NCI-H1694 treated with DMSO at 0.1 percent for 48 hours (cell line): ENCODE measurements at regions not wholly inside any gene's neighbourhood (a gene's known extent, or its start where the extent isn't known, plus 50 kb on each side); places are given as distances from the start of the nearest gene placed in this dataset.

Experiments
- DNase-seq: peaks from one replicate; lab custom pipeline; 2025; lab: John Stamatoyannopoulos, UW

DNA sequence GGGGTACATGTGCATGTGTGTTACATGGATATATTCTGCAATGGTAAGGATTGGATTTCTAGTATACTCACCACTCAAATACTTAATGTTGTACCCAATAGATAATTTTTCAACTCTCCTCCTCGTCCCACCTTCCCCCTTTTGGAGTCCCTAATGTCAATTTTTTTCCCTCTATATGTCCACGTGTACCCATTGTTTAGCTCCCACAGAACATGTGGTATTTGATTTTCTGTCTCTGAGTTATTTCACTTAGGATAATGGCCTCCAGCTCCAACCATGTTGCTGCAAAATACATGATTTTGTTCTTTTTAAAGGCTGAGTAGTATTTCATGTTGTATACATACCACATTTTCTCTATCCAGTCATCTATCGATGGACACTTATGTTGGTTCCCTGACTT is 97.2 kb upstream of the TMTC1 start:
- DNase-seq = no peak

DNA sequence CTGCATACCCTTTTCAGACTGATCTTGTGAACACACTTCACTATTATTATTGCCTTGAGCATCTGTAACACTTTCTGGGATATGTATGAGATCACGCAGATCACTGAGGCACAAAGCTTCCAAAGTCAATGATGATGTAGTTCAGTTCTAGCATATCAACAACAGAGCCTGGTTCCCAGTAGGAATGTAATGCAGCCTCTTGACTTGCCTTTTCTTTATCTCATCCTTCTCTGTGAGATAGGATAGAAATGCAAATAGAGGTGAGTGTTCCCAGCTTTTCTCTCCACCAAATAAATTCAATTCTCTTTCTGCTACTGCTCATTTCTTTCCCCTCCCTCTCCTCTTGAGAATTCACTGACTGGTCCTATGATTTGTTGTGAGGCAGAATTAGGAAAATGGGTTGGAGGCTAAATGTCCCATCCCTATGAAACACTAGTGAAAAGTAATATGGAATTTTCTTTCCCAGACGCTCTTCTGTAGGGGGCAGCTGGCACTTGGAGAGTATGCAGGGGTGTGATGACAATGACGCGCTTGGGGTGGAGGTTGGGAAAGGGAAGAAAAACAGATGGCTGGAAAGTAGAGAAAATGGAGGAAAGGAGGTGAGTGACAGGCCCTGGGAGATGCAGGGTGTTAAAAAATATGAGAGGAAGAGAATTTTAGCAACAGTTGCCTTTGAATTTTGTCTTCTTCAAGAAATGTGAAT is 96.0 kb upstream of the TMTC1 start:
- DNase-seq = no peak

DNA sequence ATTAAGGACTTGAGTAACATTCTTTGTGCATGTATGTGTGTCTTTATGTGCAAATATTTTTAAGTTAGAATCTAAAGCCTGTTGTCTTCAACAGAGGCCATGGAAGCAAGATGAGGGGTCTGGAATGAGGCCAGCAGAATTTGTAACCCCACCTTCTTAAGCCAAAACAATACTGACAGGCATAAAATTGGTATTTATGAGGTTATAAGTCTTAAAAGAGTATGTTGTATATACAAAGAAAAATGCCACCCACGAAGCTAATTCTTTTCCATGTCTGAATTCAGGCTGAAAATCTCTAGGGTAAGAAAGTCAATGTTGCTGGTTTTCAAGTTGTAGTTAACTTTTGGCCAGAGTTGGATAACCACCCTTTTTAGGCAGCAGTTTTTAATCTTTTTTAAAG is 86.2 kb upstream of the TMTC1 start:
- no peak for DNase-seq

DNA sequence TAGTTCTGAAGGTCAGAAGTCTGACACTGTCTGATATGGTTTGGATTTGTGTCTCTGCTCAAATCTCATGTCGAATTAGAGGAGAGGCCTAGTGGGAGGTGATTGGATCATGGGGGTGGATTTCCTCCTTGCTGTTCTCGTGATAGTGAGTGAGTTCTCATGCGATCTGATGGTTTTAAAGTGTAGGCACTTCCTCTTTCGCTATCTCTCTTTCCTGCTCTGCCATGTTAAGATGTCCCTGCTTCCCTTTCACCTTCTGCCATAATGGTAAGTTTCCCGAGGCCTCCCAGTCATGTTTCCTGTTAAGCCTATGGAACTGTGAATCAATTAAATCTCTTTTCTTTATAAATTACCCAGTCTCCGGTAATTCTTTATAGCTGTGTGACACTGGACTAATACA is 84.1 kb upstream of the TMTC1 start:
- no peak for DNase-seq

DNA sequence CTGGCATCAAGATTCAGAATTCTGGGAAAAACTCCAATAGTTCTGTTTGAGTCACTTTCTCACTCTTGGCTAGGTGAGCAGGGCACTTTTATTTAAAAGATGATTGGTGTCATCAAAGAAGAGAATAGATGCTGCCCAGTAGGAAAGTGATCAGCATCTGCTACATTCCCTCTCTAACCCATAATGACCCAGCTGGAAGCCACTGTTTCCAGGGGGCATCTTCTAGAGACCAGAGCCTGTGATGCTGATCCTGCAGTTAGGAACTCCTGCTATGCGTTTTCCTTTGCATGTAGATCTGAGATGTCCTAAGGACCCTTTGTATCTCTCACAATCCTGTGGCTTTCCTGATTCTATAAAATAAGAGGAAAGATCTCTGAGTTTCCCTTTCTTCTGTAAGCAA is 79.9 kb upstream of the TMTC1 start:
- DNase-seq = no peak

DNA sequence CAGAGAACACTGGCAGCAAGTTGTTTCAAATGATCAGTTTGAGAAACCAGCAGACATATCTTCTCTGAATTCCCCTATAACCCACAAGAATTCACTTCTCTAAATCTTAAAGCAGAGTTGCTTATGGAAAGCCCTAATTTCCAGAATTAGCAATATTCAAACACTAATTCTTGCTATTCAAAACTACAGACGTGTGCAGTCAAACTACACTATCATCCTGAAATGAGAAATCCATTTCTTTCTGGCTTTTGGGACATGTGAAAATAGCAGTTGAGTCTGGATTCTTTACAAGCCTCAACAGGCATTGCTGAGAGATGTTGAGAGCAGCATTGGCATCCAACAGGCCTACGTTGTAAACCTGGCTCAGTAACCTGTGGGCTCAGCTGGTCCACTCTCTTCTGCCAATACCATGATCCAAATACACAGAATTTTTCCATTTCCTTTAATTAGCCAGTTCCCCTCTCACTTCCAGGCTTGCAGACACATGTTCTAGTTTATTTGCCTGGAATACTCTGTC is 74.6 kb upstream of the TMTC1 start:
- DNase-seq = peak; percentile 84

DNA sequence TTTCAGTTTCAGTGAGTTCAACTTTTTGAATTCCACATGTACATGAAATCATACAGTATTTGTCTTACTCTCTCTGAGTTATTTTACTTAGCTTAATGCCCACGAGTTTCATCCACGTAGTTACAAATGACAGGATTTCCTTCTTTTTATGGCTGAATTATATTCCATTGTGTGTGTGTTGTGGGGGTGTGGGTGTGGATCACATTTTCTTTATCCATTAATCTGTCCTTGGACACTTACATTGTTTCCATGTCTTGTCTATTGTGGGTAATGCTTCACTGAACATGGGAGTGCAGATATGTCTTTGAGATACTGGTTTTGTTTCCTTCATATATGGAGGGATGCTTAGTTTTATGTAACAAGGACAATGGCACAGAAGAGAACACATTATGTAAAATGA is 63.5 kb upstream of the TMTC1 start:
- no peak for DNase-seq

DNA sequence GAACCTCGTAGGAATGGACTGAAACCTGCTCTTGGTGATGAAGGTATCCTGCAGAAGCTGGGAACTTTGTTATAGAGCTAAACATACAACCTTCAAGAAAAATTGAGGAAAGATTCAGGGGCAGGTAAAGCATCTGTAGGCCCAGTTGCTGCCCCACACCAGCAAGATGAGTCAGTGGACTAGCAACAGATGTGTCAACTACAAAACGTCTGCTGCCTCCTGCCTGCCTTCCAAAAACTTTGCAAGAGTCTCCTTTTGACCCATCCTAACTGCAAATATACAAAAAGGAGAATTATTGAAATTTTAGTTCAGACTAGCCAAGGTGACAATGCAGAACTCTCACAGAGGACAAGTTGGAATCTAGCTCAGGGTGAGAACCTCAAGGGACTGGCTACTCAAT is 60.9 kb upstream of the TMTC1 start:
- DNase-seq = no peak

DNA sequence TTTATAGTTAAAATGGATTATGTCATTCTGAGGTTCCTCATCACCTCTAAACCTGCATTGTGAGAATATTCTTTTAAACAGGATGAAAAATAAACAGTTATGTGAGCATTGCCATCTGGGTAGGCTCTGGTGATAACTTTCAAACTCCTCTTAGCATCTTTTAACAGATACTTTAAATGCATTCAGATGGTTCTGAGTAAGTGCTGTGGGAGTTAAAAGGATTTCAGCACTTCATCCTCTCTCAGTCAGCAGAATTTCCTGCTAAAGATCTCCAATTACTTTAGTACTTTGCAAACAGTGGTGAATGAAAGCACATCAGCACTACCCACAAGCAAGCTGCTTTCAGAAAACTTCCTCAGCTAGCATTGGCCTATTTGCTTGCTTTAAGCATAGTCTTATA is 59.3 kb upstream of the TMTC1 start:
- no peak for DNase-seq

DNA sequence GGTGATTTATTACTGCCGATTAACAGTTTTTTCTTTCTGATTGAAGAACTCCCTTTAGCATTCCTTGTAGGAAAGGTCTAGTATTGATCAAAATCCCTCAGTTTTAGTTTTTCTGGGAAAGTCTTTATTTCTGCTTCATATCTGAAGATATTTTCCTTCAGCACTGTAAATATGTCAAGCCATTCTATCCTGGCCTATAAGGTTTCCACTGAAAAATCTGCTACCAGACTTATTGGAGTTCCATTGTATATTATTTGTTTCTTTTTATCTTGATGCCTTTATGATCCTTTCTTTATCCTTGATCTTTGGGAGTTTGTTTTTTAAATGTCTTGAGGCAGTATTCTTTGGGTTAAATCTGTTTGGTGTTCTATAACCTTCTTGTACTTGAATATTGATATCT is 55.0 kb upstream of the TMTC1 start:
- DNase-seq = no peak
